H1 (cell line): ENCODE measurements at regions not wholly inside any gene's neighbourhood (a gene's known extent, or its start where the extent isn't known, plus 50 kb on each side); places are given as distances from the start of the nearest gene placed in this dataset.

Source experiments
- ATF2 ChIP-seq: IDR thresholded peaks from 2 replicates; pipeline ENCODE4 v1.6.1; 2012; ENCODE audit warnings: low read length, inconsistent platforms
- RAD21 ChIP-seq, 2 experiments: IDR thresholded peaks in 1 of 2; conservative IDR thresholded peaks in 1 of 2; 2 replicates each; pipeline ENCODE4 v1.6.1; 2011; ENCODE audit warnings: low read depth in 2 of 2, low read length in 2 of 2, improper control_type of control experiment in 1 of 2, inconsistent platforms in 1 of 2, mild to moderate bottlenecking in 1 of 2, moderate library complexity in 1 of 2
- TBP ChIP-seq: IDR thresholded peaks from 2 replicates; pipeline ENCODE4 v1.6.1; 2011; ENCODE audit warnings: low read depth, low read length, improper control_type of control experiment

DNA sequence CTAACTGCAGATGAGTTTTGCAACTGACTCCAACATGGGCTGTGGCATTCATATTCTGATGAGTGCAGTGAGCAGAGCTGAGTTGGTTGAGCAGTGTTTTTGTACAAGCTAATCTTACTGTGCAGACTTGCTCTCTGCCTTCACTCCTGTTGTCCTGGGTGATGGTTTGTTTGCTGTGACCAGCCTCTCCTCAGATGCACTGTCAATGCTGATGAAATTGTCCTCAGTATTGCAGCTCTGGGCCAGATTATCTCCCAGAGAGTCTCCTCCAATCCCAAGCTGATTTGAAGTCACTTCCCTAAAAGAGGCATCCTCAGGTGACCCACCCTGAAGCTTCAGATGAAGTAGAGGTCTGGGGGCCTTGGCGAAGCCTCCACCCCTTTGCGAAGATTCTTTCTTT lies 581.8 kb downstream of the ACTL7B start:
- TF ChIP-seq TBP = no peak
- TF ChIP-seq RAD21 (IDR thresholded peaks at IDR 0.05 in 1 of 2, conservative IDR thresholded peaks at IDR 0.05 in 1 of 2; ENCODE audit: low read depth in 2 of 2, low read length in 2 of 2) = no peak
- no peak for TF ChIP-seq ATF2
